ENCODE measurements at regions not wholly inside any gene's neighbourhood (a gene's known extent, or its start where the extent isn't known, plus 50 kb on each side); places are given as distances from the start of the nearest gene placed in this dataset.
"Not testable (repeated sequence)": the region's sequence is repeated elsewhere in the genome, so short reads cannot be mapped to it uniquely, and the experiment has no call there.

DNA sequence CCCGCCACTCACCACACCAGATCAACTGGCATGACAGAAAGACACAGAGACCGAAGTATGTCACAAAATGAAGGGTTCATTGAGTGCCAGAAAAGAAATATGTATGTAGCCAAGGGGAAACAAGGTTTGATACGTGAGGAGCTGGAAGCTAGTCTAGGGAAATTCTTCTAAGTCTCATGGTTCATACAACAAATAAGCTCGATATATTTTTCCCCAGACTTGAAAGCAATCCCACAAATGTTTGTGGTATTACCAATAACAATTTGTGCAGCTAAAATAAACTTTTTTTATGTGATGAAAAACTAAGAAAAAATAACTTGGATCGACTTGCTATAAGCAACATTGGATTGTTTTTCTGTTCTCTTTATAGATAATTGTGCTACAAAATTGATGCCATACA, 777.0 kb downstream of the TSN start:
- DNase-seq (ENCODE audit: low read depth, low spot score), result no peak

GRCh38 chr2:122535960-122536505, 780.6 kb downstream of the TSN start:
- DNase-seq (ENCODE audit: low read depth, low spot score), result no peak

DNA sequence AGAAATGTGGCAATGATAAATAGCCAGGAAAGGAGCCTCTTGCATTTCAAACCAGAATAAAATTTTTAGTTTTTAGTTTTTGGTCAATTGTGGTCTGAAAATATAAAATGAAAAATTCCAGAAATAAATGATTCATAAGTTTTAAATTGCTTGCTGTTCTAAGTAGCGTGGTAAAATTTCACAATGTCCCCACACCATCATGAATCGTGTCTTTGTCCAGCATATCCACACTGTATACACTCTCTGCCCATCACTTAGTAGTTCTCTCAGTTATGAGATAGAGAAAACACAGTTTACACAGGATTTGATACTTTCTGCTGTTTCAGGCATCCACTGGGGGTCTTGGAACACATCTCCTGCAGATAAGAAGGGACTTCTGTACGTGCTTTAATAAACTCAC, 783.9 kb downstream of the TSN start:
- DNase-seq (ENCODE audit: low read depth, low spot score), result no peak

- DNase-seq (ENCODE audit: low read depth, low spot score), result no peak
Observed at GRCh38 chr2:122539920-122540319, 784.5 kb downstream of the TSN start.

DNA sequence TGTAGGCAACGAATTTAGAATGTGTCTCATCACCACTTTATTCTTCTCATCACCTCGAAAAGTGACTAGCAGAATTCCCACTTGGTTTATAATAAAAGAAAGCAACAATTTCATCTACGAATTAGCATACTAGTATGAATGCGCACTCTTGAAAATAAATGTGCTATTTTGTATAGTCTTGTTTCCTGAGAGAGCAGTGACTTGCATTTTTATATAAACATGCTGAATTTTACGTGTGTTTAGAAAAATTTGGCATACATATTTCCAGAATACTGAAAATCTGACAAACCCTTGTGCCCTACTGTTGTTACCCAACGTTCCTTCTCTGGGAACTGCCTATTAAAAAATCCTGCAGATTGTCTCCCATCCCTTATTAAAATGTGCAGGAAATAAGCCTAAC, 786.8 kb downstream of the TSN start:
- DNase-seq (ENCODE audit: low read depth, low spot score), result no peak

DNA sequence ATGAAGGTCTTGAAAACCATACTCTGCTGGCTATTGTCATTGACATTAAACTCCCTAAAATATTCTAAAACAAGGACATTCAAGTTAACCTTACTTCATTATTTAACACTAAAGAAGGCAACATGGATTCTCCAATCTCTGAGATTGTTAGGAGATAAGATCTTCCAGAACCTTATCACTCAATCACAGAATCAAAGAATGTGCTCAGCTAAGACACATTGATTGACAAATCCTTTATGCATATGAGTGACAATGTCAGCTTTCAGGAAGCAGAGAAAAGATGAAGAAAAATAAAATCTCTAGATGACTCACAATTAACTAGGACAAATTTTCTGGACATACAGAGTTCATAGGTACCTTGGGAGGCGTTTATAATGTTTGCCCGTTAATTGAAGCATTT, 787.2 kb downstream of the TSN start:
- DNase-seq (ENCODE audit: low read depth, low spot score), result no peak

DNA sequence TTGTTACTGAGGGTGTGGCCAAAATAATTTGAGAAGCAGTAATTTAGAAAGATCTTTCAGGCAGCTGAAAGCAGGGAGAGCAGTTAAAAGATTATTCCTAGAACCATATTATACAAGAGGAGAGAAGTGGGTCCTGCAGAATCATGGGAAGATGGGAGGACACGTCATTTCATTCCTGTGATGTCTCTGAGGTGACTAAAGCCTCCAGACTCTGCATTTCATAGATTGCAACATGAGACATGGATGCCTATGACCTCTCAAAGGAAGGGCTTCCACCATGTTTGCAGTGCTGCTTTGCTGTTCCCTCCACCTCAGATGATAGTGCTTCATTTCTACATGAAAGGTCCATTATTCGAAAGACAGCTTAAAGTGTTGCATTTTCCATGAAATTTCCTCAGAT, 788.4 kb downstream of the TSN start:
- no peak for DNase-seq (ENCODE audit: low read depth, low spot score)

GRCh38 chr2:122545821-122546220, 790.4 kb downstream of the TSN start:
- no peak for DNase-seq (ENCODE audit: low read depth, low spot score)

GRCh38 chr2:122562775-122563174, 807.3 kb downstream of the TSN start:
- no peak for DNase-seq (ENCODE audit: low read depth, low spot score)

- DNase-seq (ENCODE audit: low read depth, low spot score), result no peak
Observed at GRCh38 chr2:122563781-122564180, 808.3 kb downstream of the TSN start.

DNA sequence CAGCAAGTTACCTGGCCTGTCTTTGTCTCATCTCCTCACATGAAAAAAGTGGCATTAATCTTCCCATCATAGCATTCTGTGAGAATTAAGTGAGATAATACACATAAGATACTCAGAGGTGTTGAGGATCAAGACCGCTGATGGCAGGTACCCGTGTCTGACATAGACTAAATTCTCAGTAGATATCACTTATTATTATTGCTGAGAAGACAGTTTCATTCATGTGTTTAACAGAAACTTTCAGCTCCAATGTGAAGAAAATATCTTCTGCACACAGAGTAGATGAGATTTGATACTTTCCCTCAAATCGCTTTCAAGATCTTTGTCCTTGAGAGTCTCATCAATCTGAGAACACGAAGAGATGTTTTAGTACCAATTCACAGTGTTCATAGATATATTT, 809.4 kb downstream of the TSN start:
- DNase-seq (ENCODE audit: low read depth, low spot score), result no peak

DNA sequence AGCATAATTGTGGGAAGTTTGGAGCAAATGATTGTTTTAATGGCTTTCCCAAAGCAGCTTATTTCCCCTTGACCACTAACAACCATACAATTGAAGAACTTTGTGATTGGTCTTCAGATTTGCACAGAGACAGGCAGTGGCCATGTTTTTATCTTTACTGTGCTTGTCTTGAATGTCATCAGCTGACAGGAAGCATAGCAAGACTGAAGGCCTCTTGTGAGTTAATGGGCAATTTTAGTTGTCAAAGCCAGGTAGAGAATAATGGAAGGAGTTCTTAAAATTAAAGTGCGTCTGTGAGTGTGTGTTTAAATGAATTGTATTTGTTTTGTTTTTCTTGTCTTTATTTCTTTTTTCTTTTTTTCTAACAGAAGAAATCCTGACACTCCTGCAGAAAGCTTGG, 809.9 kb downstream of the TSN start:
- no peak for DNase-seq (ENCODE audit: low read depth, low spot score)

GRCh38 chr2:122570641-122571040, 815.2 kb downstream of the TSN start:
- no peak for DNase-seq (ENCODE audit: low read depth, low spot score)

- not testable (repeated sequence) for DNase-seq (ENCODE audit: low read depth, low spot score)
Observed at GRCh38 chr2:122571471-122571870, 816.0 kb downstream of the TSN start.

GRCh38 chr2:122575076-122575475, 819.6 kb downstream of the TSN start:
- no peak for DNase-seq (ENCODE audit: low read depth, low spot score)

GRCh38 chr2:122583159-122583917, 827.9 kb downstream of the TSN start:
- DNase-seq (ENCODE audit: low read depth, low spot score), result no peak

DNA sequence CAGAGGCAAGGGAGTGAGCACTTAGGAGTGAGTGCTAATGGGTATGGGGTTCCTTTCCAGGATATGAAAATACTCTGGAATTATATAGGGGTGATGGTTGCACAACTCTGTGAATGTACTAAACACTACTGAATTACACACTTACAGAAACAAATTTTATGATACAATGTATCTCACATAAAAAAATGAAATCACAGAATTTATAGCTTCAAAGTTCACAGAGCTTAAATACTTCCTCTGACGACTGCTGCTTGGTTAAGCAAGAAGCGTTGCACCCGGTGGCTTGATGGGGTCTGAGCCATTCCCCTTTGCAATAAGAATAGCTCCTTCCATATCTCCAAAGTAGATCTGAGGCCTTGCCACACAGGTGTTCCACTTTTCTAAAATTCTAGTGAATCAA, 835.1 kb downstream of the TSN start:
- no peak for DNase-seq (ENCODE audit: low read depth, low spot score)

DNA sequence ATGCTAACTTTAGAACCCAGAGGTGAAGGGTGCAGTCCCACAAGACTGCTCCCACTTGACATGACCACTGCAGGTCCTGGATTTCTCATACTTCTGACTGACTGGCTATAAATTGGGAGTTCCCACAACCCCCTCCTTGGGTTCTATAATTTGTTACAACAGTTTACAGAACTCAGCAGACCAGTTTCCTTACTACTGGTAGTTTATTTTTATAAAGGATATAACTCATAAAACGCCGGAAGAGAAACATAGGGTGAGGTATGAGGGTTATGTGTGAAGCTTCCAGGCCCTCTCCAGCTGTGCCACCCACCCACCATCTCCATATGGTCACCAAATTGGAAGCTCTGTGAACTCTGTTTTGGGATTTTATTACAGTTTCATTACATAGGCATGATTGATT, 839.6 kb downstream of the TSN start:
- no peak for DNase-seq (ENCODE audit: low read depth, low spot score)

- DNase-seq (ENCODE audit: low read depth, low spot score), result no peak
Observed at GRCh38 chr2:122596598-122596997, 841.1 kb downstream of the TSN start.

- no peak for DNase-seq (ENCODE audit: low read depth, low spot score)
Observed at GRCh38 chr2:122598784-122599183, 843.3 kb downstream of the TSN start.

GRCh38 chr2:122610948-122611609, 855.6 kb downstream of the TSN start:
- no peak for DNase-seq (ENCODE audit: low read depth, low spot score)

- DNase-seq (ENCODE audit: low read depth, low spot score), result no peak
Observed at GRCh38 chr2:122622934-122623333, 867.5 kb downstream of the TSN start.

GRCh38 chr2:122627388-122627787, 871.9 kb downstream of the TSN start:
- DNase-seq (ENCODE audit: low read depth, low spot score), result no peak

Data from ELF-1 (cell line).